HFF-Myc (cell line): ENCODE measurements at regions not wholly inside any gene's neighbourhood (a gene's known extent, or its start where the extent isn't known, plus 50 kb on each side); places are given as distances from the start of the nearest gene placed in this dataset.

Source experiments
- DNase-seq: peaks from one replicate; pipeline ENCODE4 v3.0.0-alpha.2; 2011; ENCODE audit warnings: low read depth; ENCODE audit errors: extremely low read depth
- H3K4me3 ChIP-seq: replicated peaks from 2 replicates; pipeline ENCODE4 v1.5.1; 2011; ENCODE audit warnings: low read depth, mild to moderate bottlenecking, control low read depth, low read length
- CTCF ChIP-seq: IDR thresholded peaks from 2 replicates; pipeline ENCODE4 v1.5.1; 2012; ENCODE audit warnings: mild to moderate bottlenecking, low read depth, low read length, control low read depth; ENCODE audit errors: missing control alignments

- DNase-seq, result no peak
- no peak for TF ChIP-seq CTCF
- no peak overlapping the region for H3K4me3 ChIP-seq
These were observed 232.9 kb downstream of the FOXO1 start for GRCh38 chr13:40433577-40433976.

GRCh38 chr13:40434516-40435397 lies 231.7 kb downstream of the FOXO1 start:
- H3K4me3 ChIP-seq, result no peak overlapping the region
- DNase-seq, result no peak
- no peak for TF ChIP-seq CTCF

- H3K4me3 ChIP-seq, result no peak overlapping the region
- TF ChIP-seq CTCF, result no peak
- DNase-seq, result no peak
These were observed 228.3 kb downstream of the FOXO1 start for GRCh38 chr13:40438022-40438680.

GRCh38 chr13:40438999-40439797 lies 227.2 kb downstream of the FOXO1 start:
- no peak for DNase-seq
- H3K4me3 ChIP-seq, result no peak overlapping the region

GRCh38 chr13:40439928-40440327 lies 226.5 kb downstream of the FOXO1 start:
- no peak for TF ChIP-seq CTCF
- DNase-seq, result no peak

More at GRCh38 chr13:40438999-40439797, 227.2 kb downstream of the FOXO1 start:
- TF ChIP-seq CTCF, result no peak

GRCh38 chr13:40440990-40441820 lies 225.2 kb downstream of the FOXO1 start:
- H3K4me3 ChIP-seq, result no peak overlapping the region
- no peak for DNase-seq
- no peak for TF ChIP-seq CTCF

More at GRCh38 chr13:40439928-40440327, 226.5 kb downstream of the FOXO1 start:
- no peak overlapping the region for H3K4me3 ChIP-seq
